ENCODE measurements at regions not wholly inside any gene's neighbourhood (a gene's known extent, or its start where the extent isn't known, plus 50 kb on each side); places are given as distances from the start of the nearest gene placed in this dataset.

GRCh38 chr2:100677611-100678185 lies 114.9 kb downstream of the PDCL3 start:
- no peaks in the 10 kb centered on the region for H3K36me3 Mint-ChIP-seq (ENCODE audit: low read depth)
- H3K9me3 ChIP-seq (ENCODE audit: control insufficient read depth in 1 of 2, insufficient read depth in 1 of 2, low read length in 2 of 2) = no peaks in the 10 kb centered on the region
- peaks cover 10% of the 10 kb centered on the region for H3K4me1 ChIP-seq (ENCODE audit: insufficient read depth, low read length)
- intact Hi-C loops (cut with DNase I, micrococcal nuclease) = no loop called here
- DNase-seq = no peak
- no peaks in the 10 kb centered on the region for H3K36me3 ChIP-seq (ENCODE audit: insufficient read depth, low read length)
- POLR2A ChIA-PET = no interaction called here
- H3K27ac Mint-ChIP-seq = no peak overlapping the region
- H3K4me3 ChIP-seq (ENCODE audit: low read length) = no peak overlapping the region
- CTCF ChIA-PET = no interaction called here
- ATAC-seq (ENCODE audit: poor library complexity) = no peak
- H3K27me3 ChIP-seq (ENCODE audit: control insufficient read depth in 1 of 2, insufficient read depth in 2 of 2, low read length in 2 of 2) = no peaks in the 10 kb centered on the region
- TF ChIP-seq, protein P1, sequence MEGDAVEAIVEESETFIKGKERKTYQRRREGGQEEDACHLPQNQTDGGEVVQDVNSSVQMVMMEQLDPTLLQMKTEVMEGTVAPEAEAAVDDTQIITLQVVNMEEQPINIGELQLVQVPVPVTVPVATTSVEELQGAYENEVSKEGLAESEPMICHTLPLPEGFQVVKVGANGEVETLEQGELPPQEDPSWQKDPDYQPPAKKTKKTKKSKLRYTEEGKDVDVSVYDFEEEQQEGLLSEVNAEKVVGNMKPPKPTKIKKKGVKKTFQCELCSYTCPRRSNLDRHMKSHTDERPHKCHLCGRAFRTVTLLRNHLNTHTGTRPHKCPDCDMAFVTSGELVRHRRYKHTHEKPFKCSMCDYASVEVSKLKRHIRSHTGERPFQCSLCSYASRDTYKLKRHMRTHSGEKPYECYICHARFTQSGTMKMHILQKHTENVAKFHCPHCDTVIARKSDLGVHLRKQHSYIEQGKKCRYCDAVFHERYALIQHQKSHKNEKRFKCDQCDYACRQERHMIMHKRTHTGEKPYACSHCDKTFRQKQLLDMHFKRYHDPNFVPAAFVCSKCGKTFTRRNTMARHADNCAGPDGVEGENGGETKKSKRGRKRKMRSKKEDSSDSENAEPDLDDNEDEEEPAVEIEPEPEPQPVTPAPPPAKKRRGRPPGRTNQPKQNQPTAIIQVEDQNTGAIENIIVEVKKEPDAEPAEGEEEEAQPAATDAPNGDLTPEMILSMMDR (IDR thresholded peaks at IDR 0.05) = no peak
- H3K4me3 Mint-ChIP-seq = no peak overlapping the region
- peaks cover 12% of the 10 kb centered on the region for H3K4me1 Mint-ChIP-seq (ENCODE audit: low read depth)
- H3K27ac ChIP-seq (ENCODE audit: low read depth in 1 of 2, low read length in 2 of 2) = no peak overlapping the region
- no peaks in the 10 kb centered on the region for H3K27me3 Mint-ChIP-seq
- no peaks in the 10 kb centered on the region for H3K9me3 Mint-ChIP-seq

DNA sequence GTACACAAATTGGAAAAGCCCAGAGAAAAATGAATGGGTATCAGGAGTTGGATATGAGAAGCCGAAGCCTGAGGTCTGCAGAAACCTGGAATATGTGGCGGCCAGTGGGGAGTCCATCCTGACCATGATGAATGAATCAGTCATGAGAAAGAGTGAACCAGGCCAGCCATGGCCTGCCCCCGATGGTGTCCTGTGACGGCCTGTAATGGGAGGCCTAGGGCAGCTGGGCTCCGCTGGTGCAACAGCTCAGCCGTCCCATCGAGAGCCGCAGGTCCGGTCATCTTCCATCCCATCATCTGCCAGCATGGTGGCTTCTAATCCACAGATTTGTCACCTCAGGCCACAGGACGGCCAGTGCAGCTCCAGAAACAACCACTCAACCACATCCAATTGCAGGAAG lies 116.4 kb downstream of the PDCL3 start:
- ChIA-PET POLR2A (interaction anchor here (0.7 kb wide), 1 partner anchor 36 kb away, joined by 3 read pairs; no protein-coding TSS in a partner anchor), CTCF (no interaction called here)
- Histone ChIP-seq H3K27ac (ENCODE audit: low read depth in 1 of 2, low read length in 2 of 2) (no peak overlapping the region), H3K36me3 (ENCODE audit: insufficient read depth, low read length) (no peaks in the 10 kb centered on the region), H3K4me3 (ENCODE audit: low read length) (no peak overlapping the region), H3K4me1 (ENCODE audit: insufficient read depth, low read length) (peaks cover 10% of the 10 kb centered on the region), H3K27me3 (ENCODE audit: control insufficient read depth in 1 of 2, insufficient read depth in 2 of 2, low read length in 2 of 2) (no peaks in the 10 kb centered on the region), H3K9me3 (ENCODE audit: control insufficient read depth in 1 of 2, insufficient read depth in 1 of 2, low read length in 2 of 2) (no peaks in the 10 kb centered on the region)
- Mint-ChIP-seq H3K27me3 (no peaks in the 10 kb centered on the region), H3K36me3 (ENCODE audit: low read depth) (peaks cover 4% of the 10 kb centered on the region), H3K4me1 (ENCODE audit: low read depth) (peaks cover 12% of the 10 kb centered on the region), H3K4me3 (no peak overlapping the region), H3K27ac (no peak overlapping the region), H3K9me3 (no peaks in the 10 kb centered on the region)
- no peak for ATAC-seq (ENCODE audit: poor library complexity)
- intact Hi-C loops (cut with DNase I, micrococcal nuclease) = no loop called here
- no peak for DNase-seq
- TF ChIP-seq, protein P1 (IDR thresholded peaks at IDR 0.05) = no peak

GRCh38 chr2:100682536-100682935 lies 119.7 kb downstream of the PDCL3 start:
- Mint-ChIP-seq H3K27ac (no peak overlapping the region), H3K27me3 (no peaks in the 10 kb centered on the region), H3K4me1 (ENCODE audit: low read depth) (peaks cover 12% of the 10 kb centered on the region), H3K4me3 (no peak overlapping the region), H3K36me3 (ENCODE audit: low read depth) (peaks cover 4% of the 10 kb centered on the region), H3K9me3 (peaks cover 3% of the 10 kb centered on the region)
- Histone ChIP-seq H3K27ac (ENCODE audit: low read depth in 1 of 2, low read length in 2 of 2) (no peak overlapping the region), H3K4me1 (ENCODE audit: insufficient read depth, low read length) (peaks cover 10% of the 10 kb centered on the region), H3K27me3 (ENCODE audit: control insufficient read depth in 1 of 2, insufficient read depth in 2 of 2, low read length in 2 of 2) (no peaks in the 10 kb centered on the region), H3K4me3 (ENCODE audit: low read length) (no peak overlapping the region), H3K9me3 (ENCODE audit: control insufficient read depth in 1 of 2, insufficient read depth in 1 of 2, low read length in 2 of 2) (no peaks in the 10 kb centered on the region), H3K36me3 (ENCODE audit: insufficient read depth, low read length) (no peaks in the 10 kb centered on the region)
- TF ChIP-seq, protein P1 (IDR thresholded peaks at IDR 0.05) = no peak
- ChIA-PET POLR2A (no interaction called here), CTCF (no interaction called here)
- ATAC-seq (ENCODE audit: poor library complexity) (no peak), DNase-seq (no peak)
- intact Hi-C loops (cut with DNase I, micrococcal nuclease) = no loop called here
